ENCODE measurements at regions not wholly inside any gene's neighbourhood (a gene's known extent, or its start where the extent isn't known, plus 50 kb on each side); places are given as distances from the start of the nearest gene placed in this dataset.

- no peak for DNase-seq
- intact Hi-C loops (cut with DNase I; ENCODE audit: low total_unique reads), result no loop called here
- TF ChIP-seq POLR2A (IDR thresholded peaks at IDR 0.05) (no peak), CTCF (IDR thresholded peaks at IDR 0.05) (no peak)
- Histone ChIP-seq H3K9me3 (peaks cover 0 to 4% of the 10 kb centered on the region in 2 donors), H3K27me3 (no peaks in the 10 kb centered on the region), H3K27ac (no peak overlapping the region), H3K4me1 (no peaks in the 10 kb centered on the region), H3K36me3 (no peaks in the 10 kb centered on the region), H3K4me3 (no peak overlapping the region)
These were observed 1360.7 kb downstream of the ADGRL3 start for GRCh38 chr4:62560858-62561257.

- no peak overlapping the region for H3K4me3 ChIP-seq
- no peaks in the 10 kb centered on the region for H3K36me3 ChIP-seq
- H3K9me3 ChIP-seq, result no peaks in the 10 kb centered on the region
- H3K4me1 ChIP-seq, result no peaks in the 10 kb centered on the region
- no peak for TF ChIP-seq POLR2A (IDR thresholded peaks at IDR 0.05)
- no peak for TF ChIP-seq CTCF (IDR thresholded peaks at IDR 0.05)
- no peaks in the 10 kb centered on the region for H3K27me3 ChIP-seq
- DNase-seq, result no peak
- intact Hi-C loops (cut with DNase I; ENCODE audit: low total_unique reads), result no loop called here
- no peak overlapping the region for H3K27ac ChIP-seq
These were observed 1350.0 kb downstream of the ADGRL3 start for GRCh38 chr4:62550121-62550520.

GRCh38 chr4:62549601-62550000, 1349.5 kb downstream of the ADGRL3 start:
- H3K27me3 ChIP-seq, result no peaks in the 10 kb centered on the region
- H3K4me3 ChIP-seq, result no peak overlapping the region
- no peak for TF ChIP-seq POLR2A (IDR thresholded peaks at IDR 0.05)
- TF ChIP-seq CTCF (IDR thresholded peaks at IDR 0.05), result no peak
- H3K9me3 ChIP-seq, result no peaks in the 10 kb centered on the region
- intact Hi-C loops (cut with DNase I; ENCODE audit: low total_unique reads), result no loop called here
- no peak overlapping the region for H3K27ac ChIP-seq
- H3K36me3 ChIP-seq, result no peaks in the 10 kb centered on the region
- H3K4me1 ChIP-seq, result no peaks in the 10 kb centered on the region
- DNase-seq, result no peak

GRCh38 chr4:62548765-62549164, 1348.6 kb downstream of the ADGRL3 start:
- no peaks in the 10 kb centered on the region for H3K36me3 ChIP-seq
- TF ChIP-seq CTCF (IDR thresholded peaks at IDR 0.05) (no peak), POLR2A (IDR thresholded peaks at IDR 0.05) (no peak)

GRCh38 chr4:62548108-62548524, 1348.0 kb downstream of the ADGRL3 start:
- no peaks in the 10 kb centered on the region for H3K4me1 ChIP-seq
- no peaks in the 10 kb centered on the region for H3K36me3 ChIP-seq
- H3K9me3 ChIP-seq, result no peaks in the 10 kb centered on the region
- H3K27ac ChIP-seq, result no peak overlapping the region
- no peak for DNase-seq
- TF ChIP-seq CTCF (IDR thresholded peaks at IDR 0.05) (no peak), POLR2A (IDR thresholded peaks at IDR 0.05) (no peak)
- no peaks in the 10 kb centered on the region for H3K27me3 ChIP-seq
- intact Hi-C loops (cut with DNase I; ENCODE audit: low total_unique reads), result no loop called here
- H3K4me3 ChIP-seq, result no peak overlapping the region

More at GRCh38 chr4:62548765-62549164, 1348.6 kb downstream of the ADGRL3 start:
- Histone ChIP-seq H3K4me3 (no peak overlapping the region), H3K9me3 (no peaks in the 10 kb centered on the region), H3K27ac (no peak overlapping the region), H3K27me3 (no peaks in the 10 kb centered on the region), H3K4me1 (no peaks in the 10 kb centered on the region)
- intact Hi-C loops (cut with DNase I; ENCODE audit: low total_unique reads), result no loop called here
- DNase-seq, result no peak

Measured in uterus (tissue), 3 donors.